ENCODE measurements at regions not wholly inside any gene's neighbourhood (a gene's known extent, or its start where the extent isn't known, plus 50 kb on each side); places are given as distances from the start of the nearest gene placed in this dataset.

DNA sequence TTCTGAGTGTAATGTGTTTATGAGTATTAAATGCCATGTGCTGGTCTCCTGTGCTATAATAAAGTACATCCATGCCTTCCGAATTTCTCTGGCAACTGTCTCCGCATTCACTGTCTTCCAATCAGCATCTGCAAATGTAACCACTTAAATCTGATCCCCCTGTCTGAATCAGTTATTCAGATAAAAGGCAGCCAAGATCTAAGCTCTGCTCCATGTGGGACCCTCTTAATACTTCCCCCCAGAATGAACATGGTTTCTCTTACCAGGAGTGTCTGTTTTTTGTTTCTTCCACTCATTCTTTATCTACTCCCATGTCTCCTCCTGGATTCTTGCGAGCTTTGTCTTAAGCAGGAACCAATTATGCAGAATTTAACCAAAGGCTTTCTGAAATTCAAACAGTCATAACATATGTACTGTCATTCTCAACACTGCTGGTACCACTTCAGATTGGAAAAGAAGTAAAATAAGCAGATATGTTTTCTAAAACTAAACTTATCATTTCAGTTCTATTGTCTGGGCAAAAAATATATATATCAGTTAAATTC, 996.7 kb upstream of the FLRT2 start:
- no peak for DNase-seq

DNA sequence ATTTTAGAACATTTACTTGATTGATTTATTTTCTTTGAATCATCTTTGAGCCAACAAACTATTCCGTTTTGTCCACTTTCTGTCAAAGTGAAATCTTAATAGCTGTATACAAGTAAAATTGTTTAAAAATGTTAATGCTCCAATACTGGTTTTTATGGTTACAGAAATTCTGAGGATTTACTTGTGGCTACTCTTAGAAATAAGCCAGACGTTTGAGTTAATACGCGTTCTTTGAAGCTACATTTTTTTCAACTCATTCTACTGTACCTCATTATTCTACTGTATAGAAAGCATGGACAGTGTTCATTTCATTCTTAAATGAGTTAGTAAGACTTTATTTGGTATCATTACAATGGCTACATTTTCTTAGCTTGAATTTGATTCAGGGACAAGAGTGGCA, 996.2 kb upstream of the FLRT2 start:
- no peak for DNase-seq

DNA sequence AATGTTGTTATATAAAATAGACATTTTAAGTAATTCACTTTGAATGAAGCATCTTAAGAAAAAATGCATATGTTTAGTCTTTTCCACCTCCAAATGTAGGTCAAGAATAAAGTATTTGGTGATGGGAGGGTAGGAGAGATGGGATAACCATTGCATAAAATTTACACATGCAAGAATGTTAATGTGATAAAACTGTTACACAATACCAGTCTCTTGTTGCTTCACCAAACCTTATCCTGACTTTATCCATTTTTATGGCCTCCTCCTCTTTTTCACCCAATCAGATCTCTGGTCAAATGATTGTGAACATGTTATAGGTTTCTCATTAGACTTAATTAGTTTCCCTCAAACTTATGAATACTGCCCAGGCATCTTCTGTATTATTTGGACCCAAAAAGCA, 994.5 kb upstream of the FLRT2 start:
- DNase-seq, result no peak

DNA sequence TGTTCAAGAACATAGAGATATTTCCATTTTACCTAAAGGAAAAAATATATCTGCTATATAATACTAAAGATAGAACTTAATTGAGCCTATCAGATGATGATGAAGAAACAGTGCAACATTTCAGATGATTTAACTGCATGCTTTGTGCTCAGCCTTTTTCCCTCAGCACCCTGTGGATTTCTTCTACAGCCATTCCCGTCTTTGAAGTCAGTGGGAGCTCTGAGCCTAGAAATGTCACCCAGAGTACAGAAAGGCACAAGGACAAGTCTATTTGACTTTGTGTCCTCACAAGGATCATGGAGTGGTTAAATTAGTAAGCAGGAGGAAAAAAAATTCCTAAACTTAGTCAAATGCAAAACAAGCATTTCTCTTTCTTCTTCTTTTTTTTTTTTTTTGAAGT, 994.0 kb upstream of the FLRT2 start:
- no peak for DNase-seq

DNA sequence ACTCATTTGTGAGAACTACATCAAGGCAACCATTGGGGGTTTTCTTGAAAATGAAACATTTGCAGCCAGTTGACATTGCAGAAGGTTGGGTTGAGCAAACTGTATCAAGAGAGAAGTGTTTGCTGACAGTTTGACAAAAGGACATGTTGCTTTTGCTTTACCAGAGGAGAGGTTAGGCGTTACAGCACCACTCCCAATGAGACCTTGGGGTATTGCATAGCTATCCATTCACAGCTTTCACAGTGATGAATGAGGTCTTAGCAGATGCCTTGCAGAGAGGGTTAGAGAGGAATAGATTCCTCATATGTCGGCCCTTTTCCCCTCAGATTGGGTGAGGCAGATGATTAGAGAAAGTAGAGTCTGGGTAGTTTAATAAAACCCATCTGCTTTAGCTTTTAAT, 988.9 kb upstream of the FLRT2 start:
- DNase-seq, result no peak

DNA sequence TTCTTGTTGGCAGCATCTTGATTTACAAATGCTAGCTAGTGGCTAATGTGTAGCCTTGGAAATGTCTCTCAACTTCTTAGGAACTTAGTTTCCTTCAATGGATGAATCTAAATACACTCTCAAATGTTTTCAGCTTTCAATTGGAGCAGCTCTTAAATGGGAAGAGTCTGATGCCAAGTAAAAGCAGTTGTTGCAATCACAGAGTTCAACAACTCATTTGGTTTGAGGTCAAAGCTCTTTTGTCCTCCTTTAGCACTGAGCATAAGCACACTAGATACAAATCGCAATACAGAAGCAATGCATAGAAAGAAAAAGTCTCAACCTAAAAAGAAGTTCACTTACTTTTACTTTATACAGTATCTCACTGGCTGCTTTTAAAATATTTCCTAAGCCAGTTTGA, 986.1 kb upstream of the FLRT2 start:
- DNase-seq, result no peak

DNA sequence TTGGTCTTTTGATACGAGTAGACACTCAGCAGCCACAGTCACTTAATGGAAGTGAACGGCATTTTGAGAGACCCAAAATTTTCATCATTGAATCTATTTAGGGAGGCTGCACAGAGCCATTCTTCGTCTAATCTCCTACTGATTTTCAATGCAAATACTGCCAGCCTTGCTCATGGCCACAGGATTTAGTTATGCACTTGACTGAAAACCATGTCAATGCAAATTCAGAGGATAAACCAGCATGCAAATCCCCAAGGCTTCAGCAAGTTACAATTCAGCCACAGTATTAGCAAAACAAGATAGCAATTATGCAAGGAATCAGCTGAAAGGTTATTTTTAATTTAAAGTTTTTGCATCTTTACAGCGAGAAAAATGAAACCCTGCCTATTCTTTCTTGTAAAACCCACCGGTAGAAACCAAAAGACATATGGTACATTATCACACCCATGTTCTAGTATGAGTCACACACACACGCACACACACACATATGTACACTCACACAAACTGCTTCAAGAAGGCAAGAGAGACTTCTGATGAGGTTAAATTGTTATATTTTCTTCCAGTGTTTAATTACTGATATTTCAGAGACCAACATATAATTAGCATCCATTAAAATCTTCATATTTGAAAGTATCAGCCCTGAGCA, 985.3 kb upstream of the FLRT2 start:
- no peak for DNase-seq

DNA sequence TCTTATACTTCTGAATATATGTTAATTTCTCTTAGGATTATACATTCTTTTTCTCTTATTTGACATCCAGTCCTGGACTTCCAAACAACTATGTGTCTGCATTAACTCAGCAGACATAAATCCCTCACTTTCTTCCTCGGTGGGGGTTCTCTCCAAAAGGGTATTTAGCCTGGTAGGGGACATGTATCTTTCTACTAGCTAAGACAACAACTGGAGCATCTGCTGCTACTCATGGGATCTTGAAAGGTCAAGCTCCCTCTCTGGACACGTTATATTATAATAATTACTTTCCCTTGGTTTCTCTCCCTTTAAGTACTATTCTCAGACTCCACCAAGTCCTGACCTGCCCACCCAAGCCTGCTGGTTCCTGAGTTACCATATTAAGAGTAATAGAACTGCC, 983.7 kb upstream of the FLRT2 start:
- DNase-seq, result no peak

DNA sequence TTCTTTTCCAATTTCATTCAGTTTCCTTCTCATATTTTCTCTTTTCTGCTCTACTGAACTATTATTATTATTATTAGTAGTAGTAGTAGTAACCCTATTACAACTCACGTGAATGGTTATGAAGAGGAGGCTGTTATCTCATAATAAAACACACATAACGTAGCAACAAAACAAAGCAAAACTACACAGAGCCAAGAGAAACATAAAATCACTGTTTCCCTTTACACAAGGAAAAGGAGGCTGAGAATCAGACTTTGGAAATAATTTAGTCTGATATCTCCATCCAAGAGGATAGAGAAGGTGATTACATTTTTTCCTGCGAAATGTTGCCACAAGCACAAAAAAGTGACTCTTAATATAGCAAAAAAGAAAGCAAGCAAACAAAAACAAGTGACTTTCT, 975.8 kb upstream of the FLRT2 start:
- no peak for DNase-seq

DNA sequence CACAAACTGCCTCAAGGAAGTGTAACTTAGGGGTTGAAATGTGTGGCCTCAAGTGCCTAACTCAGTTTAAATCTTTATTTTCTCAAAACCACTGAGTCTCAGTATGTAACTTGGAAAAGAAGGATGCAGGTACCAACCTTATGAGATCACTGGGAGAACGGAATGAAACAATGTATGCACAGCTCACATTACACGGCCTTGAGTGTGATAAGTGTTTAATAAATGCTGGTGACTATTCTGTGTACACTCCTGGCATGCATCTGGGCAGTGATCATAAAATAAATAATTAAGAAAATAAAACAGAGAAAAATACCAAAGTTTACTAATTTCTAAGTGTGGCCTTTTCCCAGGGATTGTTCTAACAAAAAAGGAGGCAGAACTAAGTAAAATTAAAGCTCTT, 974.5 kb upstream of the FLRT2 start:
- no peak for DNase-seq

DNA sequence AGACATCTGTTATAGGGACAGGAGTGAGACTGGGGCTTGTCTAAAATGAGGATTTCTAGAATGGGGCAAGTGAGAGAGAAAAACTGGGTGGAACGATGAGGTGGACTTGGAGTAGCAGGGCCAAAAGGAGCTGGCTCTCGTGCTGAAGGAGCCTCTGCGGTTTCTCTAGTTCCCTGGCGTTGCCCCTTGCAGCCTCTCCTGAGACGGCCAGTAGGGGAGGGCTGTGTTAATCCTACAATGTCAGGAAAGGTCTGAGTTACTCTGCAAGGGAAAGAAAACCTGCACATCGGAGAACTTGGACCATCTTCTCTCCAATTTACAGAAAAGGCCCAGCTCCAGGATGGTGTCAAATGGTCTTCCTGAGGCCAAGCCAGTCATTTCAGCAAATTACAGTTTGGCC, 963.8 kb upstream of the FLRT2 start:
- DNase-seq, result no peak

DNA sequence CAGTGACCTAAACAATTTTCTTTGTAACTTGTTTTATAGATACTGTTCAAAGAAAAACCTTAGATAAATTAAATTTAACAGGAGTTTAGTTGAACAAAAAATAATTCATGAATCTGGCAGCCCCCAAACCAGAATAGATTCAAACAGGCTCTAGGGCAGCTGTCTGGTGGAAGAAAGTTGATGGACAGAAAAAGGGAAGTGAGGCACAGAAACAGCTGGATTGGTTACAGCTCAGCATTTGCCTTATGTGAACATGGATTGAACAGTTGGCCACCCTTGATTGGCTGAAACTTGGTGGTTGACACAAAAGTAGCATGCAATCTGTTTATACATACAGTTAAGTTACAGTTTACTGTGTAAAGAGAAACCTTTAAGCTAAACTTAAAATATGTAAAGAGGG, 954.3 kb upstream of the FLRT2 start:
- no peak for DNase-seq

DNA sequence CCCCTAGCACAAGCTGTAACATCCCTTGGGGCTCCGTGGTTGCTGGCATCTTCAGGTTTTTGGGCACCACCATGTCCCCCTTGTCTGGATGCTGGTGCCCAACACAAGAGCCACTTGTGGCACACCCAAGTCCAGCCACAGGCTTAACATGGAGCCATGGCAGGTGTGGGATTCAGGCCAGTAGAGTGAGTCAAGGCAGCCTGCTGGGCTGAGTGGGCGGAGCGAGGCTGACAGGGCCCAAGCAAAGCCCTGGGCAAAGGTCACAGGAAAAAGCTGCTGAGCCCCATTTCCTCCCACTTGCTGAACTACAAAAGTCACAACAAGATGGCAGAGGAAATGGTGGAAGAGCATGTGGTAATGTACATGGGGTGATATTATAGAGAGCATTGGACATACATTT, 950.7 kb upstream of the FLRT2 start:
- no peak for DNase-seq

DNA sequence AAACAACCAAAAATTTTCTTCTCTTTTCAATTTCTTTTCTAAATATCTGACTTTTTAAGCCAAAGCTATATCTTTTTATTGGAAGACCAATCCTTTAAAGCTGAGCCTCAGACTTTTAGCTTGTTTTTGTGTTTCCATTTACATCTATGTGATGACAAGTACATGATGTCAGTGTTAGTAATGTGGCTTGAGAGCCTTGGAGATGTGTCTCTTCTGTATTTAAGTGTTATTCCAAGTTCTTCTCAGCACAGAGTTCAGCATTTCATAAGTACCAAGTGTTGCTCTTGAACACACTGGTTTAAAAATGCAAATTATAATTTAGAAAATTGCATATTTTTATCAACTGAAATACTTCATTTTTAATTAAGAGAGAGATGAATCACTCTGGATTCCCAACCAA, 948.9 kb upstream of the FLRT2 start:
- DNase-seq, result no peak

DNA sequence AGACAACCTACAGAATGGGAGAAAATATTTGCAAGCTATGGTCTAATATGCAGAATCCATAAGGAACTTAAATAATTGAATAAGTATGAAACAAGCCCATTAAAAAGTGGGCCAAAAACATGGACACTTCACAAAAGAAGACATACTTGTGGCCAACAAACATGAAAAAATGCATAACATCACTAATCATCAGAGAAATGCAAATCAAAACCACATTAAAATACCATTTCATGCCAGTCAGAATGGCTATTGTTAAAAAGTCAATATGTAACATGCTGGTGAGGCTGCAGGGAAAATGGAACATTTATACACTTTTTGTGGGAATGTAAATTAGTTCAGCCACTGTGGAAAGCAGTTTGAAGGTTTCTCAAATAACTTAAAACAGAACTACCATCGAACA, 945.4 kb upstream of the FLRT2 start:
- DNase-seq, result no peak

DNA sequence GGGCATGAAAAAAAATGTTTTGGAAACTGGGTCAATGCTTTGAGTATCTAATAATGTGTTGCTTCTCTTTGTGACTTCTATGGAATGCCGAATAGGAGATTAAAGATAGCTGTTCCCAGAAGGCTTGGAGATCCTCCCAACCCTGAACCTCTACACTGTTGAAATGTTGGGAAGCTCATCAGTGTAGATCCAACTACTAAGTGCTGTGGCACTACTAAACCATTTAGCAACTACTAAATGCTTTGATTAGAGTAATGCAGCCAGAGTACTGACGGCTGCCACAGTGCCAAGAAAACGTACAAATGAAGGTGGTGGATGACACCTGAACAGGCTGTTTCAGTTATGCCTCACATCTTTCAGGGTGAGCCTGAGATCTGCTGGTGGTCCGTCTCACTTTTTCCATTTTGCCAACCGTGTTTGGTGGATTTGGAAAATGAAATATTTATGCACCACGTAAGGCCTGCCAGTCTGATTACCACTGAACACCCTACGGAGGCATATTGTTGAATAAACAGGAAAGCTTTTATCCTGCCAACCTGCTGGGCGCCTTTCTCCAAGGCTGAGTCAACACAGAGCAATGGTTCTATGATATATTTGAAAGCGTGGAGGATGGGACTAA, 938.0 kb upstream of the FLRT2 start:
- peak; percentile 90 for DNase-seq

DNA sequence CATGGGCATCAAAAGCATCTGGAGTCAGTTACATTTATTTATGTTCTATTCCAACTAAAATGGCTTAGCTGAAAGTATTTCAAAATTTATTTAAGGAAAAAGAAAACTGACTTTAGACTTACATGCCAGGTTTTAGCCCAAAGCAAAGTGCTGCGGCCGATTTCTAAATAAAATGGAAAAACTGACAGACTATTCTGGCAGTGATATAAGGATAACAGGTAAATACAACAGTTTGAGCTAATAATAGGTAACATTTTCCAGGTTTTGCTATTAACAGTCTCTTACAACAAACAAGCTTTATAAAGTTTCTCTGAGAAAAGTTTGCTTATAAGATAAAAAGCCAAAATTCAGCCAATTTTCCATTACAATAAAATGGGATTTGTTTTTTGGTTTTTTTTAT, 937.2 kb upstream of the FLRT2 start:
- DNase-seq, result no peak

DNA sequence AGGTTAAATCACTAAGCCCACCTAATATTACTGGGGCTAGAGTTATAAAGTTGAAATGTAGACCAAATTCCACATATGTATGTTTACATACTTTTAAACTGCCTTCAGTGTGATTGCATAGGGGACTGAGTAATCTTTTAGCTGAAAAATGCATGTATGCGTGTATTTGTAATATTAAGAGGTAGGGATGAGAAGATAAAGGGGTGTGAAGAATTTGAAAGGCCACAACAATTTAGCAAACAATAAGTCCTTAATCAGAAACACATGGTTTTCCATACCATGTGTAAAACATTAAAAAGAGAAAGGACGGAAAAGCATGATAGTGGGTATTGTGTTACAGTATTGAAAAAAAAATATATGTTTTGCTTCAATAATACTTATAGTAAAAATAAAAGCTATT, 919.9 kb upstream of the FLRT2 start:
- DNase-seq, result no peak

DNA sequence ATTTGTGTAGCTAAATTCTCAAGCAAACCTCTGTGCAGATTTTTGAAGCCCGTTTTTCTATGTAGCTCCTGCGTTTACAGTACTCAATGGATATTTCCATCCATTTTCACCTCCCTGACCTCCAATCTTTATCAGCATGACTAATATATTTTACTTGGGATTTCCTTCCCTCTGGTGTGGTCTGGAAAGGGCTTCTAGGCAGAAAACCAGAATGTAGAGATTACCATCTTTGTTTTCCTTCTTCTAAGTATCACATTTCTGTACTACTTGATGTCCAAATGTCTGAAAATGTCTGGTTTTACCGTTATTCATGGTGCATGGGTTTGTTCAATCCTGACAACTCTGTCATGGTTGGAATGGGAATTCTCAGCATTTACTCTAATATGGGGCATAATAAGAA, 907.6 kb upstream of the FLRT2 start:
- DNase-seq, result no peak

DNA sequence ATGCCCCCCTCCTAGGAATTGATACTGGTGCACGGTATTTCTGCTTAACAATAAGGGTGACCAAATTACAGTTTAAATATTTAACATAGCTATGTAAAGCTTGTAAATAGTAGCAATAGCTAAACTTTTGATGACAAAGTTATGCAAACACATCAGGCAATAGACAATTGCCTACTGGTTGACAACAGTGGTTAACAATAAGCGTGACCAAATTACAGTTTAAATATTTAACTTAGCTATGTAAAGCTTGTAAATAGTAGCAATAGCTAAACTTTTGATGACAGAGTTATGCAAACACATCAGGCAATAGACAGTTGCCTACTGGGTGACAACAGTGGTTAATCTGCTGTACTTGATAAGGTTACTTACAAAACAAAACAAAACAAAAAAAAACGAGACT, 886.5 kb upstream of the FLRT2 start:
- DNase-seq, result peak; percentile 89

DNA sequence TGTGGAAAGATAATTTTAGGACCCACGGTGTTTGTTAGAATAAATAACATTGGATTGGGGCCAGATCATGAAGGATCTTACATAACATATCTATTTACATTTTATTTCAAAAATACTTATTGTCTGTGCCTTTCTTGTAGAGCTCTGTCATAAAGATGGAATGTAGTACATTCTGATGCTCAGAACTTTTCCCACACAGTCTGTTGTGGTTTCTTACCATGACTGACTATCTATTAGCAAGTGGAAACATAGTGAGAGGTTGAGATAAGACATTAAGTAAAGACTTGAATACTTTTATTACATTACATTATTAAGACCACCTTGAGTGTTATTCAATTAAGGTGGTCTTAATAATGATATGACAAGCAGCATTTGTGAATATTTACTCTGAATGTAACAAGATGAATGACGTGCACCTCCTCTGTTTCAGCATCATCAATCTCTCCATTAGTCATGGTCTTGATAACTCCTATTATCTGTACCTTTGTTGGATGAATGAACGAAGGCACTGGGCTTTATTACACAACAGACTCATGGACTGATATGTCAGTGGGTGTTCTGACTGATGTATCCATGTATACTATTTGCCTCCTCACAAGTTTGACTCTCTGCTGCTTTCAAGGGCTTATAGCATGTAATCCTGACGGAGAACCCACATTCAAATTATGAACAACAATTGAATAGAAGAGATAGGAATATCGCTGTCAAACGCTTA, 883.0 kb upstream of the FLRT2 start:
- DNase-seq, result no peak

DNA sequence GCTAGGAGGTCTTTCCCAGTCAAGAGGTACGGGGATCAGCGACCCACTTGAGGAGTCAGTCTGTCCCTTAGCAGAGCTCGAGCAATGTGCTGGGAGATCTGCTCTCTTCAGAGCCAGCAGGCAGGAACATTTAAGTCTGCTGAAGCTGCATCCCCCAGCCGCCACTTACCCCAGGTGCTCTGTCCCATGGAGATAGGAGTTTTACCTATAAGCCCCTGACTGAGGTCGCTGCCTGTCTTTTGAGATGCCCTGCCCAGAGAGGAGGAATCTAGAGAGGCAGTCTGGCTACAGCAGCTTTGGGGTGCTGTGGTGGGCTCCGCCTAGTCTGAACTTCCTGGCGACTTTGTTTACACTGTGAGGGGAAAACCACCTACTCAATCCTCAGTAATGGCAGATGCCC, 874.9 kb upstream of the FLRT2 start:
- no peak for DNase-seq

DNA sequence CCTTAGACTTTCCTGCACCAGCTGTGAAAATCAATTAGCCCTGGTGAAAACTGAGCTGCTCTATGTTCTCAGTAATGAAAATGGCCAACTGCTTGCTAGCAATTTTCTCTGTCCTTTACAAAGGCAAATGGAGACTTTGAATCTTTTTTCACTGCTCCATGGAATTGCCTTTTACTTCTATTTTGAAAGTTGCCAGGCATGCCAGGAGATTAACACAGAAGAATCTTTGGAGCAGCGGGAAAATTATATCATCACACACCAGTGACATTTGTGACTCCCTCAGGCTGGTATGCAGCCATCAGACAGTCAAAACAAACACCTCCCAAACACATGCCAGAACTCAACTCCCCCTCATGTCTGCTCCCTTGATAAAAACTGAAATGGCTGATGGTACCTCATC, 872.0 kb upstream of the FLRT2 start:
- DNase-seq, result no peak

DNA sequence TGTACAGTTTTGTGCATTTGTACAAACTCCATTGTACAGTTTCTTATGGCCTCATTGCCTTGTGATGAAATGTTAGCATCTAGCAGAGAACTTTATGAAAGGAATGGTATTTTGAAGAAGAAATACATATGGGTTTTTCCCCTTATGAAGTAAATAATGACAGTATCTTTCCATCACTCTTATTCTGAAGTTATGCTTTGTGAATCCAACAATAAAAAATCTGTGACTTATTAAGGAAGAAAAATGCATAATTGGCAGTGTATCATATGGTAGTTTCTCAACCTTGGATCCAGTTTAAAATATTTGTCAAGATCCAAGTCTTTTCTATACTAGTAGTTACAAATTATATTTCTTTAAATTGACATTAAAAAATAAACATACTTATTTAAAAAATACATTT, 859.1 kb upstream of the FLRT2 start:
- no peak for DNase-seq

DNA sequence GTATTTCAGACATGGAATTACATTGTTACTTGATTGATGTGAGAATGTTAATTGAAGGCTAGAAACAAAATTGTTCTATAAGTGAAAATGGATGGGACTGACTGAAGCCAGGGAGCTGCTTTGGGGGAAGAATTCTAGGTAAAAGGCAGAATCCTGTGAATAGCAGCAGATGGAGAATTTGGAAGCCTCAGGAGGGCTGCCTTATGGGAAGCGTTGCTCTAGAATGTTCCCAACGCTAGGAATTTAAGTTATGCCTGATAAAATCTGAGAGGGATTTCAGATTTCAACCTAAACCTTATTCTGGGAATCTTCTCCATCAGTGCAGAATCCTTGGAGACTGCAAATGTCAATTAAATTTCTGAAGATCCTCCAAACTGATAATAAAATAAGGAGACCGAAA, 858.2 kb upstream of the FLRT2 start:
- DNase-seq, result no peak
